ENCODE measurements at regions not wholly inside any gene's neighbourhood (a gene's known extent, or its start where the extent isn't known, plus 50 kb on each side); places are given as distances from the start of the nearest gene placed in this dataset.

GRCh38 chr7:25891591-25891990 lies 260.4 kb upstream of the NFE2L3 start:
- H3K4me3 ChIP-seq (replicated peaks; ENCODE audit: low read depth, low read length) = no peak overlapping the region
- DNase-seq (ENCODE audit: low read depth) = no peak
- TF ChIP-seq CTCF (IDR thresholded peaks at IDR 0.05; ENCODE audit: low read length, missing control alignments) = no peak

GRCh38 chr7:25893436-25893835 lies 258.6 kb upstream of the NFE2L3 start:
- DNase-seq (ENCODE audit: low read depth) = no peak
- H3K4me3 ChIP-seq (replicated peaks; ENCODE audit: low read depth, low read length) = no peak overlapping the region
- TF ChIP-seq CTCF (IDR thresholded peaks at IDR 0.05; ENCODE audit: low read length, missing control alignments) = no peak

GRCh38 chr7:25894002-25894901 lies 257.7 kb upstream of the NFE2L3 start:
- no peak overlapping the region for H3K4me3 ChIP-seq (replicated peaks; ENCODE audit: low read depth, low read length)
- no peak for DNase-seq (ENCODE audit: low read depth)
- TF ChIP-seq CTCF (IDR thresholded peaks at IDR 0.05; ENCODE audit: low read length, missing control alignments) = no peak

- DNase-seq (ENCODE audit: low read depth) = peak; percentile 10
- TF ChIP-seq CTCF (IDR thresholded peaks at IDR 0.05; ENCODE audit: low read length, missing control alignments) = peak; percentile 44
- no peak overlapping the region for H3K4me3 ChIP-seq (replicated peaks; ENCODE audit: low read depth, low read length)
Measured at GRCh38 chr7:25894902-25895791, 256.9 kb upstream of the NFE2L3 start.

- no peak for DNase-seq (ENCODE audit: low read depth)
- no peak for TF ChIP-seq CTCF (IDR thresholded peaks at IDR 0.05; ENCODE audit: low read length, missing control alignments)
- no peak overlapping the region for H3K4me3 ChIP-seq (replicated peaks; ENCODE audit: low read depth, low read length)
Measured at GRCh38 chr7:25895792-25896171, 256.2 kb upstream of the NFE2L3 start.

GRCh38 chr7:25897261-25897782 lies 254.7 kb upstream of the NFE2L3 start:
- TF ChIP-seq CTCF (IDR thresholded peaks at IDR 0.05; ENCODE audit: low read length, missing control alignments) = no peak
- DNase-seq (ENCODE audit: low read depth) = peak; percentile 3
- H3K4me3 ChIP-seq (replicated peaks; ENCODE audit: low read depth, low read length) = no peak overlapping the region
